ENCODE measurements at regions not wholly inside any gene's neighbourhood (a gene's known extent, or its start where the extent isn't known, plus 50 kb on each side); places are given as distances from the start of the nearest gene placed in this dataset.
"Not testable (repeated sequence)": the region's sequence is repeated elsewhere in the genome, so short reads cannot be mapped to it uniquely, and the experiment has no call there.

GRCh38 chr2:14408695-14409094 is 223.8 kb upstream of the LRATD1 start:
- DNase-seq, result no peak

- no peak for DNase-seq
These were observed 215.0 kb upstream of the LRATD1 start for GRCh38 chr2:14417551-14417950.

GRCh38 chr2:14418115-14418514 is 214.4 kb upstream of the LRATD1 start:
- DNase-seq, result no peak

GRCh38 chr2:14420851-14421250 is 211.7 kb upstream of the LRATD1 start:
- no peak for DNase-seq

- DNase-seq, result no peak
These were observed 210.1 kb upstream of the LRATD1 start for GRCh38 chr2:14422426-14422825.

- DNase-seq, result no peak
These were observed 209.2 kb upstream of the LRATD1 start for GRCh38 chr2:14423145-14423906.

- DNase-seq, result no peak
These were observed 207.8 kb upstream of the LRATD1 start for GRCh38 chr2:14424478-14425390.

GRCh38 chr2:14425869-14426268 is 206.6 kb upstream of the LRATD1 start:
- DNase-seq, result no peak

GRCh38 chr2:14428056-14428455 is 204.5 kb upstream of the LRATD1 start:
- DNase-seq, result no peak

GRCh38 chr2:14433946-14434495 is 198.5 kb upstream of the LRATD1 start:
- no peak for DNase-seq

GRCh38 chr2:14445670-14446069 is 186.8 kb upstream of the LRATD1 start:
- DNase-seq, result no peak

GRCh38 chr2:14448340-14448739 is 184.2 kb upstream of the LRATD1 start:
- no peak for DNase-seq

- no peak for DNase-seq
These were observed 181.2 kb upstream of the LRATD1 start for GRCh38 chr2:14451312-14451711.

- DNase-seq, result no peak
These were observed 178.3 kb upstream of the LRATD1 start for GRCh38 chr2:14454202-14454601.

GRCh38 chr2:14459786-14460325 is 172.7 kb upstream of the LRATD1 start:
- no peak for DNase-seq

- no peak for DNase-seq
These were observed 156.5 kb upstream of the LRATD1 start for GRCh38 chr2:14475994-14476393.

- DNase-seq, result no peak
These were observed 153.0 kb upstream of the LRATD1 start for GRCh38 chr2:14479486-14479885.

GRCh38 chr2:14480120-14480519 is 152.4 kb upstream of the LRATD1 start:
- no peak for DNase-seq

GRCh38 chr2:14480906-14481305 is 151.6 kb upstream of the LRATD1 start:
- DNase-seq, result no peak

GRCh38 chr2:14492920-14493503 is 139.5 kb upstream of the LRATD1 start:
- no peak for DNase-seq

GRCh38 chr2:14494759-14495158 is 137.8 kb upstream of the LRATD1 start:
- no peak for DNase-seq

GRCh38 chr2:14501061-14501460 is 131.5 kb upstream of the LRATD1 start:
- DNase-seq, result no peak

GRCh38 chr2:14506955-14507354 is 125.6 kb upstream of the LRATD1 start:
- DNase-seq, result not testable (repeated sequence)
